GM12891 (cell line): ENCODE measurements at regions not wholly inside any gene's neighbourhood (a gene's known extent, or its start where the extent isn't known, plus 50 kb on each side); places are given as distances from the start of the nearest gene placed in this dataset.

Experiments
- DNase-seq: peaks from one replicate; pipeline ENCODE4 v3.0.0; 2011; ENCODE audit warnings: low spot score; ENCODE audit not compliant: insufficient read length
- FAIRE-seq: peaks from 2 replicates; lab custom pipeline; 2011; peaks lifted over from hg19 to GRCh38; lab: Jason Lieb, UNC
- PAX5 ChIP-seq: IDR thresholded peaks from 2 replicates; pipeline ENCODE4 v1.6.1; 2011; ENCODE audit warnings: low read length, moderate library complexity, mild to moderate bottlenecking; ENCODE audit not compliant: insufficient read depth, severe bottlenecking
- POLR2A ChIP-seq: IDR thresholded peaks from 2 replicates; pipeline ENCODE4 v1.6.1; 2011; ENCODE audit warnings: low read depth, low read length, control low read depth
- POLR2AphosphoS5 ChIP-seq: IDR thresholded peaks from 2 replicates; pipeline ENCODE4 v1.6.1; 2011; ENCODE audit warnings: low read depth, low read length, control low read depth
- POU2F2 ChIP-seq: IDR thresholded peaks from 2 replicates; pipeline ENCODE4 v1.6.1; 2011; ENCODE audit warnings: low read depth, mild to moderate bottlenecking, control low read depth, low read length, moderate library complexity
- SPI1 ChIP-seq: IDR thresholded peaks from 2 replicates; pipeline ENCODE4 v1.6.1; 2011; ENCODE audit warnings: low read depth, low read length, control low read depth
- TAF1 ChIP-seq: IDR thresholded peaks from 2 replicates; pipeline ENCODE4 v1.6.1; 2011; ENCODE audit warnings: low read depth, low read length, control low read depth

GRCh38 chr11:69227271-69227670 lies 66.7 kb upstream of the MYEOV start:
- TF ChIP-seq PAX5: no peak
- no peak for TF ChIP-seq SPI1
- no peak for TF ChIP-seq POLR2A
- no peak for TF ChIP-seq POLR2AphosphoS5
- no peak for TF ChIP-seq POU2F2
- FAIRE-seq (no peak), DNase-seq (no peak)

GRCh38 chr11:69229511-69229910 lies 64.4 kb upstream of the MYEOV start:
- no peak for DNase-seq
- FAIRE-seq: no peak
- TF ChIP-seq POLR2A (no peak), SPI1 (no peak), PAX5 (no peak)

DNA sequence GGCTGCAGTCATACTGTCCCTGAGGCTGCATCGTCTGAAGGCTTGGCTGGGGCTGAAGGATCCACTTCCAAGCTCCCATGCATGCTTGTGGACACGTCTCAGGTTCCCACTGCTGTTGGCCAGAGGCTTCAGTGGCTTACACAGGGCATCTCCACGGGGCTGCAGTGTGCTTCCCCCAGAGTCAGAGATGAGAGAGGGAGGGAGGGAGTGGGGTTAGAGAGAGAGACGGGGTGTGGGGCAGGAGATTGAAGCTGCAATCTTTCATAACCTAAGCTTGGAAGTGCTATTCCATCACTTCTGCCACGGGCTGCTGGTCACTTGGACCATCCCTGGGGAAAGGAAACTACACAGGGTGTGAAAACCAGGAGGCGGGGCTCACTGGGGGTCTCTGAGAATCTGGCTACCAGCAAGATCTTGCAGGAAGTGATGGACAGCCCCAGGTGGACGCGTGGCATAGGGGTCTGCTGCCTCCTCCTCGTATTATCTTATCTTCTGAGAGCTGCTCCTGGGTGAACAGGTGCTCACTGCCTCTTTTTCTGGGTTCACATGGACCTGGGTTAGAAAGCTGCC lies 63.0 kb upstream of the MYEOV start:
- DNase-seq (no peak), FAIRE-seq (no peak)
- TF ChIP-seq POLR2AphosphoS5 (no peak), TAF1 (no peak), POLR2A (no peak), POU2F2 (no peak), PAX5 (no peak), SPI1 (no peak)

DNA sequence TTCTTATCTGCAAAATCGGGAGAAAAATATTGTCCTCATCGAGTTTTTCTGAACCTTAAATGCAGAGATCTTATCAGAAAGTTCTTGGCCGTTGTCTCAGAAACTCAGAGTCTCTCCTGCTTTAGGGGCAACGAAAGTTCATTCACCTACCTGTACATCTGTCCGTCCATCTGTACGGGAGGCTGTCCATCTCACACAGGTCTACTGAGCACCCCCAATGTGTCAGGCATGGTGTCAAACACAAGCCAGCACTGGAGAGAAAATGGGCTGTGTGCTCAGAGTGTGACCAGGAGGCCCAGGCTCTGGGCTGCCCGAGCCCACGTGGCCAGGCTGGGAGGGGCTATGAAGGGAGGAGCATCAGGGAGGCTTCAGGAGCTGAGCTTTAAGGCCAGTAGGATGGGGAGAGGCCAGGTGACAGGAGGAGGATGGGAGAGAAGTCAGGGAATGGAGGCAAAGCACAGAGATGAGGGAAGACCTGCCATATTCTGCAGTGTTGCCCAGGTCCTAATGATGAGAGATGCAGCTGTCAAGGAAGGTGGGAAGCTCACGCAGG lies 62.4 kb upstream of the MYEOV start:
- no peak for TF ChIP-seq TAF1
- TF ChIP-seq POU2F2: no peak
- DNase-seq (no peak), FAIRE-seq (no peak)

DNA sequence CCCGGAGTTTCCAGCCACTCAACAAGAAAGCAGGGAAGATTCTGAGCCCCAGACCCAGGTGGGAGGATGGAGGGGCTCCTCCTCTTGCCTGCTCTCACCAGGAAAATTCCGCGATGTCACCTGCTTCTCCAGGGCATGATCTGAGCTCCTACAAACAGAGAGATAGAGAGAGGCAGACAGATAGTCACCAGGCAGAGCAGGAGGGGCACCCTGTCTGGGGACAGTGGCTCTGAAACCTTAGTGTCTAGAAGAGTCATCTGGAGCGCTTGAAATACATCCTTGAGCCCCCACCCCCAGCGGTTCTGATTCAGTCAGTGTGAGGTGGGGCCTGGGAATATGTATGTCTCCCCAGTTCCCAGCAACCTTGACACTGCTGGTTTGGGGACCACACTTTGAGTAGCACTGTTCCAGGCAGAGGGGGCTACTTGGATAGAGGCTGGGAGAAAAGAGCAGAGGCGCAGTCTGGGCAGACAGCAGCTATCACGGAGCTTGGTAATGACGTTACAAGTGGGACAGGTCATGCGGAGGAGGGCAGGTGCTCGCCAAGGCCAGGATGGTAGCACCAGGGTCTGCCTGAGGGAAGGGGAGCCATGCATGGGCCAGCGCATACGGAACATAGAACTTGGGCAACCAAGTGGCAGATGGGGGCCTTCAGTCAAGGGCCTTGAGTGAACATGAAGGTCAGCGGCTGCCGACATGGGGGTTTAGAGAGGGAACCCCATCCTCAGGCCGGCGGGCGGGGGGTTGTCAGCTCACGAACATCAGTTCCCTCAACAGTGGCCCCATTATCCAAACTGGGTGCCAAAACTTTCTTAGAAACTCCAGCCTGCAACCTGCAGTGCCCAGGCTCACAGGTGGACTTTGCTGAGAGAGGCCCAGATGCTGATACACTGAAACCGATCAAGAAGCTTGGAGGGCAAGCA lies 60.9 kb upstream of the MYEOV start:
- no peak for DNase-seq
- TF ChIP-seq TAF1 (no peak), POU2F2 (no peak), PAX5 (no peak), POLR2AphosphoS5 (no peak), SPI1 (no peak), POLR2A (no peak)

DNA sequence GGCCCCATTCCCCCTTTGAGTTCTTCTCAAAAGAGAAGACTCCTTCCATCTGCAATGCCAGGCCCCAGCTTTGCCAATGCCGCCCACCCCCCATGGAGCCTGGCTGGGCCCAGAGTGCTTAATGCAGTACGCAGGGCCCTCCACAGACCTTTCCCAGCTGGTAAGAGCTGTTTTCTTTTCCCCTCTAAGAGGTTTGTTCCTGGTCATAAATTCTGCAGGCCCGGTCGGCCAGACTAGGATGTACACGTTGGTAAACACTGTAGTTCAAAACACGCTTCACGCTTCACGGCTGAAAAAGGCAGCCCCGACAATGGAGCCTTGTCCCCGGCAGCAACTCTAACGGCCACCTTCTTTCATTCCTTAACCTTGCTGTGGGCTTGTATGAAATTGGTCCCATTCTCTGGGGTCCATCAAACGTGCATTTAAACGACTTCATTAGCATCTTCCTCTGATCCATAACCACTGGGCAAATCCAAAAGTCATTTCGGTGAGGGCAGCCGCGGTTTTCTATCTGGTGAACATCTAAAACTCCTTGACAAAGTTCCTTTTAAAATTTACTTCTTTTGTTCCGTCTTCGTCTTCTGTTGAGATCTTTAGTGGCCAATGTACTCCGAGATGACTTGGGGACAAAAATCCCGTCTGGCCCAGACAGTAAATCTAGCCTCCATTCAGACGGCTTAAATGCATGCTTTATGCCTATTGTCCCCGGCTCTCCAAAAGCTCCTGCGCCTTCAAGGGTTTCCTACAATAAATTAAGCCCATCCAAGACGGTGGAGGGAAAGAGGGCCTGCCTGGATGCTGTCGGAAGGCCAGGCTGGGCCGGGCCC lies 60.0 kb upstream of the MYEOV start:
- DNase-seq (no peak), FAIRE-seq (no peak)
- TF ChIP-seq POU2F2: no peak
- no peak for TF ChIP-seq POLR2AphosphoS5
- TF ChIP-seq PAX5: no peak
- no peak for TF ChIP-seq SPI1
- no peak for TF ChIP-seq TAF1
- TF ChIP-seq POLR2A: no peak

More for the DNA sequence above, 60.9 kb upstream of the MYEOV start:
- FAIRE-seq: no peak

DNA sequence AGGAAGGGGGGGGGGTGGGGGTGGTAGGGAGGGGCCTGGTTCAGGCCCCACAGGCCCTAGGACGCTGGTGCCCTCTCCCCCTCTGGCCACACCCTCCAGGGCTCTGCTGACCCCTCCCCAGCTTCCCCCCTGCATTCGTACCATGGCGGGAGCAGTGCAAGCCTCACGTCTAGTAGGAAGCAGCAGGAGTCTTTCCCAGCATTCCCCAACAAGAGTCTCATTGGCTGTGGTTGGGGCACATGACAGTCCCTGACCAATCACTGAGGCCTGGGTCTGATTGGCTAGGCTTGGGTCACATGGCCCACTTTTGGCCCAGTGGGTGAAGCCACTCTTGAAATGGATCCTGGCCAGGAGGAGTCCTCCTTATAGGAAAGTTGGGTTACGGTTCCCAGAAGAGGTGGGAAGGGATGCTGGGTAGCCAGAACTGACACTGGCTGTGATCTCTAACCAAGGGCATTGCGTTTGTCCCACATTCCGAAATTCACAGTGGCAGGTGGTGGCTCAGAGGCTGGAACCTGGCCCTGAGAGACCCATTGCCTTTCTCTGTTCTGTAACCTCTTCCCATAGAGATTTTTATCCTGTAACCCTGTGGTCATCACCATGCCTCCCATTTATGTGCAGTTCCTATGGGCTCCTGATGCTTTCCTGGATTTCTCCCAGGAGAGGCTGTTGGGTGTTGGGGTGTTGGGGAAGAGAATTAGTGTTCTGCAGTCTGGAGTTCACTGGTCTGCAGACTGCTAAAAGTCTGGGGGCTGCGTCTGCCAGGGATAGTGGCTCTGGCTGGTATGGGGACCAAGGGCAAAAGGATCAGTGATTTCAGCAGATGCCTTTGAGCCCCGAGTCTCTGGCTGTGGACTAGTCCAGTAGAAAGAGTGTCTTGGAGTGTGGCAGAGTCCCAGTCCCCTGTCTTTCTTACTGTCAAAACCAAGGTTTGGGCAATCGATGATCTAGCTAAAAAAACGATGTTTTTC lies 58.9 kb upstream of the MYEOV start:
- DNase-seq (no peak), FAIRE-seq (no peak)
- TF ChIP-seq POLR2A: no peak
- TF ChIP-seq PAX5: no peak
- no peak for TF ChIP-seq TAF1
- no peak for TF ChIP-seq POLR2AphosphoS5
- TF ChIP-seq POU2F2: no peak
- no peak for TF ChIP-seq SPI1

DNA sequence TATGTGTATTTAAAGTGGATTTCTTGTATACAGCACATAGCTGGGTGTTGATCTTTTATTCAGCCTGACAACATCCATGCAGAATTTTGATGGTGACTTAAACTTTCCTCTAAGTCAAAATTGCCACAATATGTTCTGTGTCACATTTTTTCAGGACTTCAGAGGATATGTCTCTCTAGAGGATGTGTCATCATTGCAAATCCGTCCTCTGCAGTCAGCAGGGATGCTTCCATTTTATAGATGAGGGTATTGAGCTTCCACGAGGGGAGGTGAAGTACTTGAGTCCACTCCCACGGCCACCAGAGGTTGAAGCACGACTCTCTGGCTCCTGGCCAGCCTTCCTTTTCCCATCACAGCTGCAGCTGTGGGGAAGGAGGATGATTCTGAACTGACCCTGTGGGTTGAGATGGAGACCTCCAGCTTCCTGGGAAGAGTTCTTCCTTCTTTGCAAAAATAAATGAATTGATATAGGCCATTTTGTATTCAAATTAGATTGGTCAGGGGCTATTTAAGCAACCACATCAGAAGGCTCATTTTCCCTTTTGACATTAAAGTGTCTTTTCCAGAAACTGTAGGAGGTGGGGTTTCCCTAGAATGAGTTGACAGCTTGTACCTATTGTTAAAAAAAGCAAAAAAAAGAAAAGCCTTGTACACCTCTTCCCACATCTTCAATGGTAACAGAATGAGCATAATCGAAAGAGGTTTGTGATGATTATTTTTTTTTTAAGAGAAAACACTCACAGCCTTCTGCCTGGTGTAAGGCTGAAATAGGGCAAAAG lies 55.2 kb upstream of the MYEOV start:
- DNase-seq (no peak), FAIRE-seq (peak; percentile 57)
- TF ChIP-seq POLR2AphosphoS5: no peak
- no peak for TF ChIP-seq PAX5
- TF ChIP-seq POLR2A: no peak
- no peak for TF ChIP-seq POU2F2
- TF ChIP-seq TAF1: no peak
- TF ChIP-seq SPI1: no peak
